KBM-7 (cell line): ENCODE measurements at regions not wholly inside any gene's neighbourhood (a gene's known extent, or its start where the extent isn't known, plus 50 kb on each side); places are given as distances from the start of the nearest gene placed in this dataset.
"Not testable (repeated sequence)": the region's sequence is repeated elsewhere in the genome, so short reads cannot be mapped to it uniquely, and the experiment has no call there.

ENCODE experiments used
- DNase-seq: peaks from one replicate; pipeline ENCODE4 v3.0.0-alpha.2; 2015
- in situ Hi-C: fragments of 300-500 bp; cut with MboI; formaldehyde crosslinking; loops from 2 replicates; pipeline ENCODE4 v1.14.3; 2020; ENCODE audit warnings: low sequenced_read_pairs, low pct_unique_long_range_greater_than_20kb, mixed read lengths

- DNase-seq, in situ Hi-C loops: not testable (repeated sequence)
These were observed 55.7 kb upstream of the ACBD5 start for GRCh38 chr10:27296285-27296684.

GRCh38 chr10:27291253-27291895 lies 50.8 kb upstream of the ACBD5 start:
- in situ Hi-C loops, DNase-seq: not testable (repeated sequence)
